H1 (cell line): ENCODE measurements at regions not wholly inside any gene's neighbourhood (a gene's known extent, or its start where the extent isn't known, plus 50 kb on each side); places are given as distances from the start of the nearest gene placed in this dataset.

Experiments used
- CTCF ChIA-PET: fragments of 300-600 bp; sonication (Branson Sonifier 250); formaldehyde crosslinking; loops from one replicate; lab custom pipeline; 2021; ENCODE audit not compliant: partially characterized antibody; lab: Charles Lee
- POLR2A ChIA-PET: fragments of 300-600 bp; sonication (Branson Sonifier 250); formaldehyde crosslinking; loops from one replicate; lab custom pipeline; 2021; ENCODE audit warnings: inconsistent platforms; ENCODE audit not compliant: partially characterized antibody; lab: Charles Lee
- DNase-seq, 2 experiments: peaks; one replicate each; pipeline versions ENCODE4 v3.0.0 to v3.0.0-alpha.2; 2010 to 2022; ENCODE audit warnings: low spot score in 2 of 2, low read depth in 1 of 2, mixed read lengths in 1 of 2
- FAIRE-seq: peaks from 2 replicates; lab custom pipeline; 2011; peaks lifted over from hg19 to GRCh38; lab: Jason Lieb, UNC
- H2AFZ ChIP-seq: 2 replicates; pipeline ENCODE4 v1.8.1; 2012; ENCODE audit warnings: low read length, inconsistent platforms
- H2AK5ac ChIP-seq: 2 replicates; pipeline ENCODE4 v1.6.1; 2013; ENCODE audit warnings: low read depth, low read length
- H2BK120ac ChIP-seq: replicated peaks from 2 replicates; pipeline ENCODE3; 2013; ENCODE audit warnings: low read depth, low read length, inconsistent platforms
- H2BK12ac ChIP-seq: 2 replicates; pipeline ENCODE4 v1.6.1; 2013; ENCODE audit warnings: low read depth, low read length
- H2BK15ac ChIP-seq: 2 replicates; pipeline ENCODE4 v1.6.1; 2013; ENCODE audit warnings: low read length
- H2BK20ac ChIP-seq: 2 replicates; pipeline ENCODE4 v1.6.1; 2013; ENCODE audit warnings: low read length
- H2BK5ac ChIP-seq: 2 replicates; pipeline ENCODE4 v1.6.1; 2013; ENCODE audit warnings: low read depth, low read length
- H3K14ac ChIP-seq: 2 replicates; pipeline ENCODE4 v1.6.1; 2013; ENCODE audit warnings: inconsistent platforms; ENCODE audit not compliant: insufficient read length
- H3K18ac ChIP-seq: 2 replicates; pipeline ENCODE4 v1.6.1; 2013; ENCODE audit warnings: low read length; ENCODE audit errors: extremely low read depth
- H3K23ac ChIP-seq: 2 replicates; pipeline ENCODE4 v1.6.1; 2013; ENCODE audit warnings: inconsistent platforms; ENCODE audit not compliant: insufficient read length
- H3K23me2 ChIP-seq: 2 replicates; pipeline ENCODE4 v1.6.1; 2013; ENCODE audit warnings: low read depth, low read length
- H3K27ac ChIP-seq: 2 replicates; pipeline ENCODE4 v1.6.1; 2011; ENCODE audit warnings: low read depth, low read length, inconsistent platforms
- H3K27me3 ChIP-seq, 4 experiments: replicated peaks in 1 of 4; 1 replicate in 1 of 4; 2 replicates in 3 of 4; pipeline versions ENCODE4 v1.6.1 to v1.8.1; 2011 to 2013; ENCODE audit warnings: low read length in 3 of 4, mild to moderate bottlenecking in 3 of 4, inconsistent platforms in 2 of 4, mixed read lengths in 2 of 4, moderate library complexity in 1 of 4; ENCODE audit not compliant: control insufficient read depth in 3 of 4, insufficient read depth in 3 of 4; ENCODE audit errors: extremely low read depth in 1 of 4
- H3K36me3 ChIP-seq, 4 experiments: 2 replicates each; pipeline versions ENCODE4 v1.6.1 to v1.8.1; 2011 to 2013; ENCODE audit warnings: mild to moderate bottlenecking in 4 of 4, low read length in 3 of 4, moderate library complexity in 2 of 4, control low read depth in 1 of 4, inconsistent platforms in 1 of 4; ENCODE audit not compliant: insufficient read depth in 4 of 4, control insufficient read depth in 2 of 4
- H3K4ac ChIP-seq: replicated peaks from 2 replicates; pipeline ENCODE3; 2013; ENCODE audit warnings: low read length, low read depth, mixed read lengths, inconsistent platforms; ENCODE audit not compliant: insufficient read length
- H3K4me1 ChIP-seq, 4 experiments: replicated peaks in 1 of 4; 1 replicate in 1 of 4; 2 replicates in 3 of 4; pipeline versions ENCODE4 v1.6.1 to v1.8.1; 2011 to 2013; ENCODE audit warnings: low read length in 3 of 4, inconsistent platforms in 2 of 4, mixed read lengths in 1 of 4; ENCODE audit not compliant: insufficient read depth in 4 of 4, control insufficient read depth in 3 of 4
- H3K4me2 ChIP-seq, 2 experiments: 2 replicates each; pipeline versions ENCODE4 v1.6.1 to v1.8.1; 2011 to 2013; ENCODE audit warnings: low read depth in 2 of 2, low read length in 2 of 2, control low read depth in 1 of 2, inconsistent platforms in 1 of 2, mild to moderate bottlenecking in 1 of 2; ENCODE audit not compliant: insufficient read depth in 1 of 2
- H3K4me3 ChIP-seq, 4 experiments: fragments of 200-600, 300-600 bp in 1 of 4; sonication (generic), shearing (Covaris generic), sonication (Bioruptor Twin) in 1 of 4; 2 replicates each; pipeline versions ENCODE4 v1.5.1 to v1.8.1; 2011 to 2016; ENCODE audit warnings: low read length in 4 of 4, low read depth in 3 of 4, control low read depth in 2 of 4, inconsistent platforms in 2 of 4, mild to moderate bottlenecking in 2 of 4, mixed read lengths in 1 of 4, moderate library complexity in 1 of 4; ENCODE audit not compliant: insufficient read depth in 2 of 4; ENCODE audit errors: extremely low read depth in 1 of 4
- H3K56ac ChIP-seq: replicated peaks from 2 replicates; pipeline ENCODE3; 2013; ENCODE audit warnings: low read depth, mild to moderate bottlenecking, mixed read lengths, low read length, inconsistent platforms; ENCODE audit not compliant: insufficient read length
- H3K79me1 ChIP-seq: 2 replicates; pipeline ENCODE4 v1.6.1; 2013; ENCODE audit warnings: low read depth, low read length, control low read depth
- H3K79me2 ChIP-seq, 2 experiments: 2 replicates each; pipeline versions ENCODE4 v1.6.1 to v1.8.1; 2012 to 2013; ENCODE audit warnings: low read length in 2 of 2, mild to moderate bottlenecking in 2 of 2, inconsistent platforms in 1 of 2; ENCODE audit not compliant: insufficient read depth in 2 of 2, control insufficient read depth in 1 of 2
- H3K9ac ChIP-seq, 4 experiments: replicated peaks in 1 of 4; 1 replicate in 1 of 4; 2 replicates in 3 of 4; pipeline versions ENCODE4 v1.6.1 to v1.8.1; 2011 to 2013; ENCODE audit warnings: low read depth in 3 of 4, low read length in 3 of 4, control low read depth in 2 of 4, mild to moderate bottlenecking in 2 of 4, moderate library complexity in 2 of 4, inconsistent platforms in 1 of 4; ENCODE audit errors: extremely low read depth in 1 of 4
- H3K9me3 ChIP-seq, 2 experiments: 2 replicates each; pipeline versions ENCODE4 v1.6.1 to v1.8.1; 2012 to 2013; ENCODE audit warnings: mild to moderate bottlenecking in 2 of 2, moderate library complexity in 2 of 2, control low read depth in 1 of 2, inconsistent platforms in 1 of 2, low read depth in 1 of 2, low read length in 1 of 2, mixed read lengths in 1 of 2; ENCODE audit not compliant: insufficient read depth in 2 of 2
- H4K20me1 ChIP-seq, 2 experiments: replicated peaks in 1 of 2; 2 replicates each; pipeline versions ENCODE3 to v1.8.1; 2011 to 2013; ENCODE audit warnings: inconsistent platforms in 2 of 2, low read length in 2 of 2, mild to moderate bottlenecking in 1 of 2; ENCODE audit not compliant: insufficient read depth in 2 of 2, control insufficient read depth in 1 of 2
- H4K5ac ChIP-seq: 2 replicates; pipeline ENCODE4 v1.6.1; 2013; ENCODE audit warnings: low read length, low read depth, mixed read lengths, inconsistent platforms; ENCODE audit not compliant: insufficient read length
- H4K8ac ChIP-seq: 2 replicates; pipeline ENCODE4 v1.8.0; 2013; ENCODE audit warnings: mild to moderate bottlenecking, moderate library complexity, low read length, inconsistent platforms; ENCODE audit not compliant: insufficient read depth; ENCODE audit errors: extremely low read depth
- H4K91ac ChIP-seq: replicated peaks from 2 replicates; pipeline ENCODE3; 2013; ENCODE audit warnings: low read length, mixed read lengths, inconsistent platforms; ENCODE audit not compliant: insufficient read length
- CBX5 ChIP-seq: fragments of 300-800, 300-1000 bp; sonication (generic); IDR thresholded peaks from 2 replicates; pipeline ENCODE4 v1.7.1; 2016; ENCODE audit warnings: antibody characterized with exemption, low read length, low read depth
- CREB1 ChIP-seq: IDR thresholded peaks from 2 replicates; pipeline ENCODE4 v1.6.1; 2012; ENCODE audit warnings: inconsistent platforms
- MAFK ChIP-seq: IDR thresholded peaks from 2 replicates; pipeline ENCODE4 v1.6.1; 2012; ENCODE audit warnings: low read depth, mild to moderate bottlenecking, improper control_type of control experiment, low read length
- POLR2AphosphoS5 ChIP-seq: IDR thresholded peaks from 2 replicates; pipeline ENCODE4 v1.6.1; 2011; ENCODE audit warnings: low read depth, low read length
- TAF7 ChIP-seq: optimal IDR thresholded peaks from 2 replicates; pipeline ENCODE3; 2011; ENCODE audit warnings: low read depth, mild to moderate bottlenecking, inconsistent platforms, low read length, moderate library complexity, borderline replicate concordance
- WGBS, 2 experiments: shearing (Covaris generic) in 1 of 2; methylation state at CpG; one replicate each; pipeline versions ENCODE4 v1.1.6 to v1.1.7; 2013 to 2015; ENCODE audit warnings: low lambda C conversion rate in 2 of 2, mixed read lengths in 2 of 2, inconsistent platforms in 1 of 2, low coverage in 1 of 2, missing lambda C conversion rate in 1 of 2; ENCODE audit not compliant: insufficient replicate concordance in 2 of 2, insufficient coverage in 1 of 2, insufficient read length in 1 of 2; ENCODE audit errors: extremely low coverage in 1 of 2, missing lambda C conversion rate in 1 of 2; 5-methylcytosine and 5-hydroxymethylcytosine counted together

DNA sequence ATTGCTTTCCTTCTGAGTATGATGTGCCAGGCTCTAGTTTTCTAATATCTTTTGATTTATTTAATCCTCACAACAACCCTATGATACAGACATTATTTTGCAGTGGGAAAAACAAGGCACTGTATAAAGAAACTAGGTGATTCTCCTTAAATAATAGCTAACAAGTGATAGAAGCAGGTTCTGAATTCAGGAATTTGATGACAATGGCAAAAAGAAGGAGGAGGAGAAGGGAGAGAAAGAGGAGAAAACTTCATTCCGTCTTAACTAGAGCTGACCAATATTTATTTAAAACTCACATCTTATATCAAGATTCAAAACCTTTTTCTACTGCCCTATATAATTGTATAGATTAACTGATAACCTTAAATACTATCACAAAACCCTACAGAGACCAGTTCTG is 1477.1 kb upstream of the PCDH7 start:
- no peaks in the 10 kb centered on the region for H3K79me1 ChIP-seq
- no peaks in the 10 kb centered on the region for H3K23me2 ChIP-seq
- no peak for DNase-seq
- no peaks in the 10 kb centered on the region for H3K9me3 ChIP-seq
- H2BK15ac ChIP-seq: no peak overlapping the region
- no peak overlapping the region for H2BK20ac ChIP-seq
- H3K36me3 ChIP-seq: no peaks in the 10 kb centered on the region
- H3K4me1 ChIP-seq: no peaks in the 10 kb centered on the region
- no peak overlapping the region for H4K8ac ChIP-seq
- no peak overlapping the region for H2BK12ac ChIP-seq
- no peak overlapping the region for H3K4me2 ChIP-seq
- H3K4me3 ChIP-seq: no peak overlapping the region
- ChIA-PET CTCF (no interaction called here), POLR2A (no interaction called here)
- TF ChIP-seq CREB1 (no peak), MAFK (no peak), TAF7 (no peak), POLR2AphosphoS5 (no peak), CBX5 (no peak)
- no peak overlapping the region for H3K4ac ChIP-seq
- H4K91ac ChIP-seq: no peak overlapping the region
- no peak overlapping the region for H2BK5ac ChIP-seq
- no peak overlapping the region for H3K9ac ChIP-seq
- no peaks in the 10 kb centered on the region for H3K27me3 ChIP-seq
- no peak overlapping the region for H2BK120ac ChIP-seq
- no peak overlapping the region for H3K18ac ChIP-seq
- H3K79me2 ChIP-seq: no peaks in the 10 kb centered on the region
- no peak overlapping the region for H3K23ac ChIP-seq
- no peak overlapping the region for H3K56ac ChIP-seq
- H2AFZ ChIP-seq: 0 out of 2 replicates have a peak overlapping the region, but pooled peaks have one; percentile 22
- 94% methylated on average over 1 of the region's 1 CpG; no CpG with 5 or more reads in 1 of the 2 experiments for WGBS, 2 experiments
- no peak overlapping the region for H3K14ac ChIP-seq
- no peak overlapping the region for H3K27ac ChIP-seq
- FAIRE-seq: no peak
- no peak overlapping the region for H4K5ac ChIP-seq
- H4K20me1 ChIP-seq: no peaks in the 10 kb centered on the region
- H2AK5ac ChIP-seq: no peak overlapping the region
